WERI-Rb-1 (cell line): ENCODE measurements at regions not wholly inside any gene's neighbourhood (a gene's known extent, or its start where the extent isn't known, plus 50 kb on each side); places are given as distances from the start of the nearest gene placed in this dataset.

Source experiments
- DNase-seq: peaks from one replicate; pipeline ENCODE4 v3.0.0-alpha.2; 2020
- H3K27ac ChIP-seq: fragments of 250-450 bp; sonication (Bioruptor Pico); 2 replicates; pipeline ENCODE4 v1.5.1; 2020; ENCODE audit warnings: mild to moderate bottlenecking, moderate library complexity
- H3K27me3 ChIP-seq: fragments of 250-450 bp; sonication (Bioruptor Pico); 2 replicates; pipeline ENCODE4 v1.5.1; 2021; ENCODE audit warnings: mild to moderate bottlenecking, low read depth, moderate library complexity; ENCODE audit not compliant: insufficient read depth, severe bottlenecking
- H3K36me3 ChIP-seq: fragments of 250-450 bp; sonication (Bioruptor Pico); 2 replicates; pipeline ENCODE4 v1.5.1; 2020; ENCODE audit warnings: mild to moderate bottlenecking, moderate library complexity
- H3K4me3 ChIP-seq: 2 replicates; pipeline ENCODE4 v1.5.1; 2011; ENCODE audit warnings: low read depth, mild to moderate bottlenecking, control low read depth, low read length
- H3K9me3 ChIP-seq: fragments of 250-450 bp; sonication (Bioruptor Pico); 2 replicates; pipeline ENCODE4 v1.5.1; 2021; ENCODE audit warnings: mild to moderate bottlenecking, moderate library complexity; ENCODE audit not compliant: severe bottlenecking
- CTCF ChIP-seq: IDR thresholded peaks from 2 replicates; pipeline ENCODE4 v1.5.1; 2011; ENCODE audit warnings: low read depth, mild to moderate bottlenecking, control low read depth, inconsistent platforms, low read length

- no peaks in the 10 kb centered on the region for H3K27me3 ChIP-seq
- TF ChIP-seq CTCF = no peak
- no peak for DNase-seq
- H3K36me3 ChIP-seq = no peaks in the 10 kb centered on the region
- H3K9me3 ChIP-seq = no peaks in the 10 kb centered on the region
- H3K4me3 ChIP-seq = no peak overlapping the region
- H3K27ac ChIP-seq = no peak overlapping the region
Measured at GRCh38 chr3:127103080-127103479, 89.9 kb upstream of the PRR23E start.

- H3K27ac ChIP-seq = no peak overlapping the region
- no peak for TF ChIP-seq CTCF
- H3K36me3 ChIP-seq = no peaks in the 10 kb centered on the region
- H3K9me3 ChIP-seq = peaks cover 6% of the 10 kb centered on the region
- no peak overlapping the region for H3K4me3 ChIP-seq
- no peaks in the 10 kb centered on the region for H3K27me3 ChIP-seq
- no peak for DNase-seq
Measured at GRCh38 chr3:127104586-127104985, 88.3 kb upstream of the PRR23E start.

GRCh38 chr3:127105587-127105986 lies 87.3 kb upstream of the PRR23E start:
- Histone ChIP-seq H3K27me3 (no peaks in the 10 kb centered on the region), H3K9me3 (peaks cover 6% of the 10 kb centered on the region), H3K4me3 (no peak overlapping the region), H3K27ac (no peak overlapping the region), H3K36me3 (no peaks in the 10 kb centered on the region)
- TF ChIP-seq CTCF = 0 out of 2 replicates have a peak, but pooled peaks have one; percentile 8
- DNase-seq = no peak

GRCh38 chr3:127106053-127106452 lies 86.9 kb upstream of the PRR23E start:
- TF ChIP-seq CTCF = no peak
- H3K36me3 ChIP-seq = no peaks in the 10 kb centered on the region
- no peak overlapping the region for H3K27ac ChIP-seq
- H3K9me3 ChIP-seq = peaks cover 6% of the 10 kb centered on the region
- H3K4me3 ChIP-seq = no peak overlapping the region
- no peak for DNase-seq
- no peaks in the 10 kb centered on the region for H3K27me3 ChIP-seq

- Histone ChIP-seq H3K27ac (no peak overlapping the region), H3K27me3 (no peaks in the 10 kb centered on the region), H3K36me3 (no peaks in the 10 kb centered on the region), H3K4me3 (no peak overlapping the region), H3K9me3 (peaks cover 9% of the 10 kb centered on the region)
- TF ChIP-seq CTCF = no peak
- DNase-seq = no peak
Measured at GRCh38 chr3:127106456-127106855, 86.5 kb upstream of the PRR23E start.

- H3K9me3 ChIP-seq = peaks cover 14% of the 10 kb centered on the region
- no peak for TF ChIP-seq CTCF
- no peaks in the 10 kb centered on the region for H3K27me3 ChIP-seq
- DNase-seq = no peak
- no peaks in the 10 kb centered on the region for H3K36me3 ChIP-seq
- no peak overlapping the region for H3K27ac ChIP-seq
- no peak overlapping the region for H3K4me3 ChIP-seq
Measured at GRCh38 chr3:127107002-127107401, 85.9 kb upstream of the PRR23E start.
